ENCODE measurements at regions not wholly inside any gene's neighbourhood (a gene's known extent, or its start where the extent isn't known, plus 50 kb on each side); places are given as distances from the start of the nearest gene placed in this dataset.

DNA sequence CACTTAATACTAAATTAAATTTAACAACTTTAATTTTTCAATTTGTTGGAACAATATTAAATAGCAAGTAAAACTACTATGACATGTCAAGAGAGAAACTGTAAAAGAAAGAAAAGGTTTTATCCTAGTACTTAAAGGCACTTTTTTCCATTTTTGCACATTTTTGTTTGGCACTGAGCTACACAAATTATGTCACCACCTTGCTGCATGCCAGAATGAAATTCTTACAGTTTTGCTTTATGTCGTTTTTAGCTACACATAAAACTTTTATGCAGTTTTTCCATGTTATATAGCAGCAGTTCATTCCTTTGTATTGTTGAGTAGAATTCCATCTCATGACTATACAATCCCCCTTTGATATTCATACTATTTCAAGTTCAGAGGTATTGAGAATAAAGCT, 99.1 kb upstream of the RXFP1 start:
- TF ChIP-seq, protein P1, sequence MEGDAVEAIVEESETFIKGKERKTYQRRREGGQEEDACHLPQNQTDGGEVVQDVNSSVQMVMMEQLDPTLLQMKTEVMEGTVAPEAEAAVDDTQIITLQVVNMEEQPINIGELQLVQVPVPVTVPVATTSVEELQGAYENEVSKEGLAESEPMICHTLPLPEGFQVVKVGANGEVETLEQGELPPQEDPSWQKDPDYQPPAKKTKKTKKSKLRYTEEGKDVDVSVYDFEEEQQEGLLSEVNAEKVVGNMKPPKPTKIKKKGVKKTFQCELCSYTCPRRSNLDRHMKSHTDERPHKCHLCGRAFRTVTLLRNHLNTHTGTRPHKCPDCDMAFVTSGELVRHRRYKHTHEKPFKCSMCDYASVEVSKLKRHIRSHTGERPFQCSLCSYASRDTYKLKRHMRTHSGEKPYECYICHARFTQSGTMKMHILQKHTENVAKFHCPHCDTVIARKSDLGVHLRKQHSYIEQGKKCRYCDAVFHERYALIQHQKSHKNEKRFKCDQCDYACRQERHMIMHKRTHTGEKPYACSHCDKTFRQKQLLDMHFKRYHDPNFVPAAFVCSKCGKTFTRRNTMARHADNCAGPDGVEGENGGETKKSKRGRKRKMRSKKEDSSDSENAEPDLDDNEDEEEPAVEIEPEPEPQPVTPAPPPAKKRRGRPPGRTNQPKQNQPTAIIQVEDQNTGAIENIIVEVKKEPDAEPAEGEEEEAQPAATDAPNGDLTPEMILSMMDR (IDR thresholded peaks at IDR 0.05; ENCODE audit: low read length) = no peak
- TF ChIP-seq EZH2 (IDR thresholded peaks at IDR 0.05; ENCODE audit: borderline replicate concordance, low read length) = no peak
